SH-SY5Y (cell line): ENCODE measurements at regions not wholly inside any gene's neighbourhood (a gene's known extent, or its start where the extent isn't known, plus 50 kb on each side); places are given as distances from the start of the nearest gene placed in this dataset.

Experiments
- GATA2 ChIP-seq: IDR thresholded peaks from 2 replicates; pipeline ENCODE4 v1.6.1; 2011; ENCODE audit warnings: mild to moderate bottlenecking, low read depth, low read length
- GATA3 ChIP-seq: IDR thresholded peaks from 2 replicates; pipeline ENCODE4 v1.6.1; 2011; ENCODE audit warnings: low read depth, mild to moderate bottlenecking, low read length, moderate library complexity

GRCh38 chr2:144603334-144603733 lies 83.4 kb upstream of the ZEB2 start:
- TF ChIP-seq GATA3, result no peak
- TF ChIP-seq GATA2, result no peak
